ENCODE measurements at regions not wholly inside any gene's neighbourhood (a gene's known extent, or its start where the extent isn't known, plus 50 kb on each side); places are given as distances from the start of the nearest gene placed in this dataset.

- TF ChIP-seq CTCF (conservative IDR thresholded peaks at IDR 0.05; ENCODE audit: low read length), result no peak
- no peak for TF ChIP-seq EZH2phosphoT487 (IDR thresholded peaks at IDR 0.05; ENCODE audit: borderline replicate concordance)
Measured at GRCh38 chr21:35748678-35749314, 311.5 kb downstream of the SETD4 start.
